NT2/D1 (cell line): ENCODE measurements at regions not wholly inside any gene's neighbourhood (a gene's known extent, or its start where the extent isn't known, plus 50 kb on each side); places are given as distances from the start of the nearest gene placed in this dataset.

ENCODE experiments used
- DNase-seq: peaks from one replicate; pipeline ENCODE4 v3.0.0-alpha.2; 2011; ENCODE audit warnings: low read depth, low spot score
- H3K27me3 ChIP-seq: 2 replicates; pipeline ENCODE4 v1.6.0; 2011; ENCODE audit warnings: mild to moderate bottlenecking; ENCODE audit not compliant: insufficient read length, insufficient read depth
- H3K36me3 ChIP-seq: 2 replicates; pipeline ENCODE4 v1.6.1; 2011; ENCODE audit warnings: mild to moderate bottlenecking, low read length, mixed read lengths; ENCODE audit not compliant: insufficient read depth, insufficient read length
- H3K4me1 ChIP-seq: 2 replicates; pipeline ENCODE4 v1.5.1; 2011; ENCODE audit not compliant: insufficient read depth, insufficient read length
- H3K4me3 ChIP-seq: 2 replicates; pipeline ENCODE4 v1.5.1; 2011; ENCODE audit warnings: low read depth; ENCODE audit not compliant: insufficient read length
- H3K9ac ChIP-seq: 2 replicates; pipeline ENCODE4 v1.6.0; 2011; ENCODE audit warnings: low read depth; ENCODE audit not compliant: insufficient read length
- H3K9me3 ChIP-seq: 2 replicates; pipeline ENCODE4 v1.5.1; 2011; ENCODE audit warnings: mild to moderate bottlenecking, low read length; ENCODE audit not compliant: insufficient read depth
- SUZ12 ChIP-seq: IDR thresholded peaks from 2 replicates; pipeline ENCODE4 v1.6.1; 2011; ENCODE audit not compliant: insufficient read length, insufficient read depth; ENCODE audit errors: extremely low read depth
- YY1 ChIP-seq: IDR thresholded peaks from 2 replicates; pipeline ENCODE4 v1.6.1; 2011; ENCODE audit not compliant: insufficient read length, insufficient read depth
- ZNF274 ChIP-seq: IDR thresholded peaks from 2 replicates; pipeline ENCODE4 v1.6.1; 2011; ENCODE audit warnings: mild to moderate bottlenecking, low read depth, low read length

DNA sequence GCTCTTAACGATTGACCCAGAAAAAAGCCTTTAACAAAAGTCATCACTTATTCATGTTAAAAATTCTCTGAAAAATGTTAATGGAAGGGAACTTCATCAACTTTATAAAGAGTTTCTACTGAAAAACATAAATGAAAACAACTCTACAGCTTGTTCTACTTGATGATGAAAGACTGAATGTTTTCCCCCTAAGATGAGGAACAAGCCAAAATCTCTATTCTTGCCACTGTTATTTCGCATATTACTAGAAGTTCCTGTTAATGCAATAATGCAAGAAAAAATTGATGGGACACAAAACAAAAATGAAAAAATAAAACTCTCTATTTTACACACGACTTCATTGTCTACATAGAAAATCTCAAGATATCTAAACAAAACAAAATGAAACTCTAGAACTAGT is 249.8 kb upstream of the AKR1E2 start:
- Histone ChIP-seq H3K9ac (no peak overlapping the region), H3K36me3 (no peaks in the 10 kb centered on the region), H3K9me3 (no peaks in the 10 kb centered on the region), H3K4me1 (no peaks in the 10 kb centered on the region), H3K4me3 (no peak overlapping the region), H3K27me3 (no peaks in the 10 kb centered on the region)
- no peak for DNase-seq
- TF ChIP-seq ZNF274 = no peak
- TF ChIP-seq YY1 = no peak
- no peak for TF ChIP-seq SUZ12

DNA sequence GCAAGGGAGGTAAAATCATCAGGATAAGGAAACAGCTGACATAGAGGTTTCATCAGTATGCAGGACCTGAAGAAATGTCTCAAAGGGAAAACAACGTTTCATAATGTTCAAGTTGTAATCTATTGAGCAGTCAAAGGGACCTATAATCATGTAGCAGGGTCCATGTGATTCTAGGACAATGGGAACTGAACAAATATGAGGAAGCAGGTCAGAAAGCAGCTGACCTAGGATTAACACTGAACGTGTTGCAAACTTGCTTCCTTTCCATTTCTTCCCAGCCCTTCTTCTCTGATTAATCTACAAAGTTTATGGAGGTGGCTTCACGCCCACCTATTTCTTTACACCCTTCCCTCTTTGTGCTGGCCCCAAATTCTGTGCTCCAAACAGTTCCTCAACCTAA is 256.9 kb upstream of the AKR1E2 start:
- Histone ChIP-seq H3K4me1 (no peaks in the 10 kb centered on the region), H3K27me3 (no peaks in the 10 kb centered on the region), H3K9me3 (no peaks in the 10 kb centered on the region), H3K9ac (no peak overlapping the region), H3K4me3 (no peak overlapping the region), H3K36me3 (no peaks in the 10 kb centered on the region)
- TF ChIP-seq SUZ12 (no peak), ZNF274 (no peak), YY1 (no peak)
- DNase-seq = no peak

DNA sequence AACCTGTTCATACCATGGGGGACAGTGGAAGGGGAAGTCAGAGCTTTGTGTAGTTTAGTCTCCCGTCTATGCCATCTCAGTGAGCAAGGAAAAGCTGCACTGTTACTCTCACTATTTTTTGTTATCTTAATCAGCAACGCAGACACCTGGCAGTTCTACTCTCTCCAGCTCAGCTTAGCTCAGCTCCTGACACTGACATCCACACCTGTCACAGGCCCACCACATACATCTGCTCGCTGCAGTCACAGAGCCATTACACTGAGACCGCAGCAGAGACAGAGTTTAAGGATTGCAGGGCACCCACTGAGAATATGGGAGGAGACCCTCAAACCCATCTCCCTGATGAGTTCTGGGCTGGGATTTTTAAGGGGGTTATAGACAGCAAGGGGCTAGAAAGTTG is 257.3 kb upstream of the AKR1E2 start:
- no peaks in the 10 kb centered on the region for H3K4me1 ChIP-seq
- H3K36me3 ChIP-seq = no peaks in the 10 kb centered on the region
- H3K4me3 ChIP-seq = no peak overlapping the region
- H3K9me3 ChIP-seq = no peaks in the 10 kb centered on the region
- no peaks in the 10 kb centered on the region for H3K27me3 ChIP-seq
- no peak for DNase-seq
- H3K9ac ChIP-seq = no peak overlapping the region
- TF ChIP-seq ZNF274 (no peak), SUZ12 (no peak), YY1 (no peak)

DNA sequence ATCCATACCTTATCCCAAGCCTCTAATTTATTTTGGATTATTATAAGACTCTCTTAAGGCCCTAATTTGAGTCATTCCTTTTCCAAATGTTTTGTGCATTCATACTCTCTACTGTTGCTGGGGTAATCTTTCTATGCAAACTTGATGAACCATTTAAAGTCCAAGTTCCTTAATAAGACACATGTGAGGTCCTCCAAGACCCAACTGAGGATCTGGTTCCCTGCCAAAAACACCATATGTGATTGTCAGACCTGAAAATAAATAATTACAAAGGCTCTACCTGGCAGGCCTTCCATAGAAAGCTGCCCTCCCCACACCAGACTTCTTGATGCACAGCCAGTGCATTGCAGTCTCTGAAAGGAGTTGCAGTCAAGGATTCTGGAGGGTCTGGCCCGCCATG is 257.9 kb upstream of the AKR1E2 start:
- H3K9ac ChIP-seq = no peak overlapping the region
- H3K9me3 ChIP-seq = no peaks in the 10 kb centered on the region
- no peaks in the 10 kb centered on the region for H3K4me1 ChIP-seq
- TF ChIP-seq YY1 (no peak), ZNF274 (no peak), SUZ12 (no peak)
- no peaks in the 10 kb centered on the region for H3K36me3 ChIP-seq
- no peaks in the 10 kb centered on the region for H3K27me3 ChIP-seq
- no peak for DNase-seq
- no peak overlapping the region for H3K4me3 ChIP-seq

DNA sequence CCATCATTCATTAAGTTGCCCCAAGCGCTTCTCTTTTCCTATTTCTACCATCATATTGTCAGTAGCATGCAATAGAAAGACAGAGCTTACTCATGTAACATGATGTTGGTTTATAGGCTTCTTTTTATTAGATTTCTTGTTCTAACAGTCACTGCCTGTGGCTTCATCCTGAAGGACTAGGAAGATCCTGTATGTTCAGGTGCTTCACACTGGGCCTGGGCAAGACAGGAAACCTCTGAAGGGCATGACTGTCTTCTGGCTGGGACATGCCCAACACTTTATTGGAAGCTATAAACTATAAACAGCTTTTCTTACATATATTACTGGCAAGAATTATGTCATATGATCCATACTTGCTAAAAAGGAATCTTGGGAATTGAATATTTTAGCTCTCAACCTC is 258.4 kb upstream of the AKR1E2 start:
- no peaks in the 10 kb centered on the region for H3K9me3 ChIP-seq
- no peak overlapping the region for H3K4me3 ChIP-seq
- H3K27me3 ChIP-seq = no peaks in the 10 kb centered on the region
- H3K36me3 ChIP-seq = no peaks in the 10 kb centered on the region
- DNase-seq = no peak
- no peaks in the 10 kb centered on the region for H3K4me1 ChIP-seq
- no peak overlapping the region for H3K9ac ChIP-seq
- no peak for TF ChIP-seq YY1

DNA sequence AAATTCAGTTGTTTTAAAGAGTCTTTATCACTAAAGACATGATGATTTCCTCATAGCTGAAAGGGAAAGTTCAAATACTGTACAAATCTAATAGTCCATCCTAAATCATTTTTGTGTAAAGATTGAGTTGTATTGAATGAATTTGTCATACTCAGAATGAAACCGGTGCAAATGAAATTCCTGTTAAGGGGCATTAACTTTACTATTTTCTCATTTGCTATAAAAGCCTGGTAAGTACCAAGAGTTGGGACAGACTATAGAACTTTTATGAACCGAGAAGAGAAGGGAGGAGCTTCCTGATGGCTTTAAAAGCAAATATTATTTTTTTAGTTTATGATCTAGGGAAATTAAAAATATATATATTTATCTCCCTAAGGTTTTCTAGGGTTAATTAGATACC is 260.0 kb upstream of the AKR1E2 start:
- Histone ChIP-seq H3K9me3 (no peaks in the 10 kb centered on the region), H3K9ac (no peak overlapping the region), H3K4me3 (no peak overlapping the region), H3K27me3 (no peaks in the 10 kb centered on the region), H3K36me3 (no peaks in the 10 kb centered on the region), H3K4me1 (no peaks in the 10 kb centered on the region)
- DNase-seq = no peak
- TF ChIP-seq YY1 (no peak), ZNF274 (no peak), SUZ12 (no peak)

DNA sequence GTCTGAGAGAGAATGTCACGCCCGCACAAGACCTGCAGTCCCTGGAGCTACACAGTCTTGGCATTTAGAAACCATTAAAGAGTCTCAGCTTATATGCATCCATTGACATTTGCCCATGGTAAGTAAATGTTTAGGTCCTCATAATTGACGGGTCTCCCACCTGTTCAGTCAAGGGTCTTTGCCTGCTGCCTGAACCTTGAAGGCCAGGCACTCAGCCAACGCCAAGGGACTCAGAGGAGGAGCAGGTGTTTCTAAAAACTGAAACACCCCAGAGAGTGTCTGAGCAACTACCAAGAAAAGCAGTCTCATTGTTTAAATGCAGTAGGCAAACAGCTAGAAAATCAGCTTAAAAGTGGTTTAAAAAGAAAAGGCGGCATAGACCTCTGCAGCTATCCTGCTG is 264.7 kb upstream of the AKR1E2 start:
- no peaks in the 10 kb centered on the region for H3K27me3 ChIP-seq
- no peak overlapping the region for H3K9ac ChIP-seq
- TF ChIP-seq SUZ12 = no peak
- no peak for TF ChIP-seq YY1
- no peak for TF ChIP-seq ZNF274
- no peak for DNase-seq
- H3K4me3 ChIP-seq = no peak overlapping the region
- H3K9me3 ChIP-seq = no peaks in the 10 kb centered on the region
- H3K4me1 ChIP-seq = no peaks in the 10 kb centered on the region
- no peaks in the 10 kb centered on the region for H3K36me3 ChIP-seq

DNA sequence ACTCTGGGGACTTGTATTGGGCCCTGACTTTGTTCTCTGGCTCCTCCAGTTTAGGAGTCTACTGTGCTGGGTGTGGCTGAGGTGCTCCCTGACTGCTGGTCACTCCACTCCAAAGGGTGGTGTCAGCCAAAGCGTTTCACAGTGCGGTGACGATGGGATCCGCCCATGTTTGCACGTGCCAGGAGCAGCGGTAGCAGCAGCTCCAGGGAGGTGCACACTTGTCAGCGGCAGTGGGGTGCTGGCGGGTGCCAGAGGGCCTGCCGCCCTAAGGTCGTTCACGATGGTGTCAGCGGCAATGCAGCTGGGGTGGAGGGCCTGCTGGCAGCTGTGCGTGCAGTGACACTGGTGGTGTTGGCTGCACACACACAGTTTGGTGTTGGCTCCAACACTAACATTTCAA is 268.5 kb upstream of the AKR1E2 start:
- no peak for DNase-seq
- Histone ChIP-seq H3K9ac (no peak overlapping the region), H3K4me3 (no peak overlapping the region), H3K27me3 (no peaks in the 10 kb centered on the region), H3K36me3 (no peaks in the 10 kb centered on the region), H3K9me3 (no peaks in the 10 kb centered on the region), H3K4me1 (no peaks in the 10 kb centered on the region)
- no peak for TF ChIP-seq SUZ12
- TF ChIP-seq ZNF274 = no peak
- TF ChIP-seq YY1 = no peak
